Hepatocyte (in vitro differentiated cells): ENCODE measurements at regions not wholly inside any gene's neighbourhood (a gene's known extent, or its start where the extent isn't known, plus 50 kb on each side); places are given as distances from the start of the nearest gene placed in this dataset.
"Not testable (repeated sequence)": the region's sequence is repeated elsewhere in the genome, so short reads cannot be mapped to it uniquely, and the experiment has no call there.

ENCODE experiments used
- DNase-seq: peaks from one replicate; pipeline ENCODE4 v3.0.0-alpha.2; 2016; ENCODE audit warnings: low spot score
- H2AFZ ChIP-seq: fragments of 200-600 bp; sonication (generic); 2 replicates; pipeline ENCODE4 v1.6.0; 2016; ENCODE audit warnings: antibody characterized with exemption, mild to moderate bottlenecking
- H3K27ac ChIP-seq: fragments of 200-600 bp; sonication (generic); 2 replicates; pipeline ENCODE4 v1.5.1; 2016; ENCODE audit warnings: mild to moderate bottlenecking
- H3K27me3 ChIP-seq: fragments of 200-600 bp; sonication (generic); 2 replicates; pipeline ENCODE4 v1.6.1; 2016
- H3K36me3 ChIP-seq: fragments of 200-600 bp; sonication (generic); replicated peaks from 2 replicates; pipeline ENCODE4 v1.5.1; 2016; ENCODE audit warnings: low read depth; ENCODE audit not compliant: insufficient read depth
- H3K4me1 ChIP-seq: fragments of 200-600 bp; sonication (generic); 2 replicates; pipeline ENCODE4 v1.5.1; 2016; ENCODE audit warnings: mild to moderate bottlenecking, moderate library complexity; ENCODE audit not compliant: insufficient read depth
- H3K4me2 ChIP-seq: fragments of 200-600 bp; sonication (generic); 2 replicates; pipeline ENCODE4 v1.6.0; 2016
- H3K4me3 ChIP-seq: fragments of 200-600 bp; sonication (generic); 2 replicates; pipeline ENCODE4 v1.5.1; 2016; ENCODE audit warnings: mild to moderate bottlenecking
- H3K79me2 ChIP-seq: fragments of 200-600 bp; sonication (generic); 2 replicates; pipeline ENCODE4 v1.6.0; 2017; ENCODE audit warnings: mild to moderate bottlenecking
- H3K9me2 ChIP-seq: fragments of 200-600 bp; sonication (generic); replicated peaks from 2 replicates; pipeline ENCODE4 v1.6.0; 2017; ENCODE audit warnings: mild to moderate bottlenecking; ENCODE audit not compliant: insufficient read depth
- H3K9me3 ChIP-seq: fragments of 200-600 bp; sonication (generic); 2 replicates; pipeline ENCODE4 v1.5.1; 2016; ENCODE audit warnings: low read depth, mild to moderate bottlenecking
- H4K20me1 ChIP-seq: fragments of 200-600 bp; sonication (generic); 2 replicates; pipeline ENCODE4 v1.6.0; 2016; ENCODE audit warnings: mild to moderate bottlenecking; ENCODE audit not compliant: insufficient read depth, poor library complexity, severe bottlenecking
- EZH2 ChIP-seq: fragments of 200-600 bp; sonication (generic); IDR thresholded peaks from 2 replicates; pipeline ENCODE4 v1.6.1; 2016; ENCODE audit warnings: antibody characterized with exemption, mild to moderate bottlenecking, borderline replicate concordance
- EZH2phosphoT487 ChIP-seq: fragments of 200-600 bp; sonication (generic); IDR thresholded peaks from one replicate; pipeline ENCODE4 v1.6.1; 2018; ENCODE audit warnings: antibody characterized with exemption, mild to moderate bottlenecking, low read depth, moderate library complexity; ENCODE audit not compliant: unreplicated experiment, severe bottlenecking
- WGBS: methylation state at CpG from one replicate; pipeline ENCODE4 v1.1.6; 2016; ENCODE audit warnings: low lambda C conversion rate; ENCODE audit errors: missing lambda C conversion rate; 5-methylcytosine and 5-hydroxymethylcytosine counted together
- TF ChIP-seq, protein P1 (sequence below): fragments of 200-600 bp; sonication (generic); IDR thresholded peaks from 2 replicates; pipeline ENCODE4 v1.5.1; 2016; ENCODE audit warnings: antibody characterized with exemption, mild to moderate bottlenecking; ENCODE audit not compliant: poor library complexity

- DNase-seq, result no peak
- Histone ChIP-seq H3K36me3 (no peaks in the 10 kb centered on the region), H4K20me1 (no peaks in the 10 kb centered on the region), H2AFZ (no peak overlapping the region), H3K4me3 (no peak overlapping the region), H3K4me2 (no peak overlapping the region), H3K79me2 (no peaks in the 10 kb centered on the region), H3K9me3 (no peaks in the 10 kb centered on the region), H3K4me1 (no peaks in the 10 kb centered on the region), H3K27me3 (no peaks in the 10 kb centered on the region), H3K9me2 (no peaks in the 10 kb centered on the region), H3K27ac (no peak overlapping the region)
- 79% methylated on average over 3 of the region's 3 CpGs for WGBS
- TF ChIP-seq, protein P1, sequence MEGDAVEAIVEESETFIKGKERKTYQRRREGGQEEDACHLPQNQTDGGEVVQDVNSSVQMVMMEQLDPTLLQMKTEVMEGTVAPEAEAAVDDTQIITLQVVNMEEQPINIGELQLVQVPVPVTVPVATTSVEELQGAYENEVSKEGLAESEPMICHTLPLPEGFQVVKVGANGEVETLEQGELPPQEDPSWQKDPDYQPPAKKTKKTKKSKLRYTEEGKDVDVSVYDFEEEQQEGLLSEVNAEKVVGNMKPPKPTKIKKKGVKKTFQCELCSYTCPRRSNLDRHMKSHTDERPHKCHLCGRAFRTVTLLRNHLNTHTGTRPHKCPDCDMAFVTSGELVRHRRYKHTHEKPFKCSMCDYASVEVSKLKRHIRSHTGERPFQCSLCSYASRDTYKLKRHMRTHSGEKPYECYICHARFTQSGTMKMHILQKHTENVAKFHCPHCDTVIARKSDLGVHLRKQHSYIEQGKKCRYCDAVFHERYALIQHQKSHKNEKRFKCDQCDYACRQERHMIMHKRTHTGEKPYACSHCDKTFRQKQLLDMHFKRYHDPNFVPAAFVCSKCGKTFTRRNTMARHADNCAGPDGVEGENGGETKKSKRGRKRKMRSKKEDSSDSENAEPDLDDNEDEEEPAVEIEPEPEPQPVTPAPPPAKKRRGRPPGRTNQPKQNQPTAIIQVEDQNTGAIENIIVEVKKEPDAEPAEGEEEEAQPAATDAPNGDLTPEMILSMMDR, result no peak
- TF ChIP-seq EZH2phosphoT487 (no peak), EZH2 (no peak)
These were observed 66.0 kb downstream of the KBTBD8 start for GRCh38 chr3:67064105-67064504.

GRCh38 chr3:67067251-67067650 is 69.1 kb downstream of the KBTBD8 start:
- Histone ChIP-seq H3K79me2 (no peaks in the 10 kb centered on the region), H3K36me3 (no peaks in the 10 kb centered on the region), H3K4me3 (no peak overlapping the region), H3K27me3 (no peaks in the 10 kb centered on the region), H4K20me1 (no peaks in the 10 kb centered on the region), H3K27ac (no peak overlapping the region), H2AFZ (no peak overlapping the region), H3K9me3 (no peaks in the 10 kb centered on the region), H3K9me2 (no peaks in the 10 kb centered on the region), H3K4me1 (no peaks in the 10 kb centered on the region), H3K4me2 (no peak overlapping the region)
- TF ChIP-seq EZH2phosphoT487 (no peak), EZH2 (no peak)
- TF ChIP-seq, protein P1, result no peak
- no peak for DNase-seq
- WGBS, result 96% methylated on average over 4 of the region's 4 CpGs

DNA sequence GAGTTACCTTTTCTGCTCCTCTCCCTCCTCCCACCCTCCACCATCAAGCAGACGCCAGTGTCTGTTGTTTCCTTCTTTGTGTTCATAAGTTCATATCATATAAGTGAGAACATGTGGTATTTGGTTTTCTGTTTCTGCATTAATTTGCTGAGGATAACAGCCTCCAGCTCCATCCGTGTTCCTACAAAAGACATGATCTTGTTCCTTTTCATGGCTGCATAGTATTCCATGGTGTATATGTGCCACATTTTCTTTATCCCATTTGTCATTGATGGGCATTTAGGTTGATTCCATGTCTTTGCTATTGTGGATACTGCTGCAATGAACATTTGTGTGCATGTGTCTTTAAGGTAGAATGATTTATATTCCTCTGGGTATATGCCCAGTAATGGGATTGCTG is 74.5 kb downstream of the KBTBD8 start:
- not testable (repeated sequence) for H3K4me2 ChIP-seq, DNase-seq, H3K79me2 ChIP-seq, H3K4me1 ChIP-seq, H3K27ac ChIP-seq, H3K9me3 ChIP-seq, H3K4me3 ChIP-seq, H3K9me2 ChIP-seq, H3K27me3 ChIP-seq, H3K36me3 ChIP-seq, H2AFZ ChIP-seq, H4K20me1 ChIP-seq
- 94% methylated on average over 2 of the region's 2 CpGs for WGBS

DNA sequence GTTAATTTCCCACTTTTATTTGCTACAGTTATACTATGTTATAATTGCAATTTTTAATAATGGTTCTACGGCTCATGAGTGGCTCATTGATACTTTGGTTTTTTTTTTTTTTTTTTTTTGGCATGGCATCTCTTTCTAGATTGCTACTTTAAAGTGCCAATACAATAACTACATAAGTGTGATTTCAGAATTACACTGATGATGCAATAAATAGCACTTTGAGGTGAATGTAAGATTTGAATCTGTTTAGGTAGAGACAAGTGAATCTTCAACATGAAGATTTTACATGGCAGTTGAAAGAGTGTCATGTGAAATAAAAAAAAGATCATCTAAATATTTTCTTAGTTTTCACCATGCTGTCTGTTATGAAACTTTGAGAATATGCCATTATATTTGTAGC is 75.7 kb downstream of the KBTBD8 start:
- H3K9me3 ChIP-seq, result no peaks in the 10 kb centered on the region
- no peaks in the 10 kb centered on the region for H3K4me1 ChIP-seq
- TF ChIP-seq, protein P1, result no peak
- TF ChIP-seq EZH2phosphoT487 (no peak), EZH2 (no peak)
- H3K27ac ChIP-seq, result no peak overlapping the region
- 100% methylated on average over 1 of the region's 1 CpG for WGBS
- no peak overlapping the region for H2AFZ ChIP-seq
- H3K79me2 ChIP-seq, result no peaks in the 10 kb centered on the region
- no peak overlapping the region for H3K4me2 ChIP-seq
- H3K9me2 ChIP-seq, result no peaks in the 10 kb centered on the region
- DNase-seq, result no peak
- H3K36me3 ChIP-seq, result no peaks in the 10 kb centered on the region
- no peak overlapping the region for H3K4me3 ChIP-seq
- H4K20me1 ChIP-seq, result no peaks in the 10 kb centered on the region
- H3K27me3 ChIP-seq, result no peaks in the 10 kb centered on the region
